MM.1S (cell line): ENCODE measurements at regions not wholly inside any gene's neighbourhood (a gene's known extent, or its start where the extent isn't known, plus 50 kb on each side); places are given as distances from the start of the nearest gene placed in this dataset.

Experiments
- DNase-seq: peaks from one replicate; pipeline ENCODE4 v3.0.0-alpha.2; 2015
- H2AFZ ChIP-seq: fragments of 300-600 bp; sonication (generic); 2 replicates; pipeline ENCODE4 v1.6.0; 2016; ENCODE audit warnings: antibody characterized with exemption, low read length
- H3F3A ChIP-seq: fragments of 300-600 bp; sonication (generic); 2 replicates; pipeline ENCODE4 v1.6.1; 2016; ENCODE audit warnings: mild to moderate bottlenecking, antibody characterized with exemption, low read length, moderate library complexity, mixed read lengths; ENCODE audit not compliant: insufficient read depth
- H3K27ac ChIP-seq: fragments of 300-600 bp; sonication (generic); 2 replicates; pipeline ENCODE4 v1.5.1; 2016; ENCODE audit warnings: mild to moderate bottlenecking, low read length
- H3K27me3 ChIP-seq: fragments of 300-600 bp; sonication (generic); replicated peaks from 2 replicates; pipeline ENCODE4 v1.6.0; 2016; ENCODE audit warnings: low read length; ENCODE audit not compliant: insufficient read depth
- H3K36me3 ChIP-seq: fragments of 300-600 bp; sonication (generic); replicated peaks from 2 replicates; pipeline ENCODE4 v1.6.1; 2016; ENCODE audit warnings: mild to moderate bottlenecking, low read length, mixed read lengths; ENCODE audit not compliant: insufficient read depth
- H3K4me1 ChIP-seq: fragments of 300-600 bp; sonication (generic); 2 replicates; pipeline ENCODE4 v1.6.1; 2016; ENCODE audit warnings: low read length, mixed read lengths
- H3K4me2 ChIP-seq: fragments of 300-600 bp; sonication (generic); 2 replicates; pipeline ENCODE4 v1.6.0; 2016; ENCODE audit warnings: low read depth, low read length
- H3K4me3 ChIP-seq: fragments of 300-600 bp; sonication (generic); 2 replicates; pipeline ENCODE4 v1.5.1; 2016; ENCODE audit warnings: low read length, mixed read lengths
- H3K79me2 ChIP-seq: fragments of 300-600 bp; sonication (generic); 2 replicates; pipeline ENCODE4 v1.6.1; 2016; ENCODE audit warnings: mixed run types, low read length, mixed read lengths
- H3K9ac ChIP-seq: fragments of 300-600 bp; sonication (generic); 2 replicates; pipeline ENCODE4 v1.6.1; 2016; ENCODE audit warnings: low read length, mixed read lengths
- H3K9me2 ChIP-seq: fragments of 300-600 bp; sonication (generic); replicated peaks from 2 replicates; pipeline ENCODE4 v1.6.1; 2016; ENCODE audit warnings: mild to moderate bottlenecking, low read length, mixed read lengths; ENCODE audit not compliant: insufficient read depth
- H3K9me3 ChIP-seq: fragments of 300-600 bp; sonication (generic); replicated peaks from 2 replicates; pipeline ENCODE4 v1.6.1; 2016; ENCODE audit warnings: mild to moderate bottlenecking, low read length, mixed read lengths; ENCODE audit not compliant: insufficient read depth
- H4K20me1 ChIP-seq: fragments of 300-600 bp; sonication (generic); 2 replicates; pipeline ENCODE4 v1.6.1; 2016; ENCODE audit warnings: mild to moderate bottlenecking, low read length, moderate library complexity, mixed read lengths; ENCODE audit not compliant: insufficient read depth
- CTCF ChIP-seq: fragments of 300-600 bp; sonication (generic); IDR thresholded peaks from 2 replicates; pipeline ENCODE4 v1.5.1; 2016; ENCODE audit warnings: antibody characterized with exemption, low read length, mixed read lengths
- EZH2 ChIP-seq: fragments of 300-600 bp; sonication (generic); optimal IDR thresholded peaks from 2 replicates; pipeline ENCODE3; 2017; ENCODE audit warnings: low read depth, mild to moderate bottlenecking, antibody characterized with exemption, low read length, mixed read lengths
- EZH2phosphoT487 ChIP-seq: fragments of 300-600 bp; sonication (generic); IDR thresholded peaks from 2 replicates; pipeline ENCODE4 v1.6.1; 2018; ENCODE audit warnings: antibody characterized with exemption, low read length

DNA sequence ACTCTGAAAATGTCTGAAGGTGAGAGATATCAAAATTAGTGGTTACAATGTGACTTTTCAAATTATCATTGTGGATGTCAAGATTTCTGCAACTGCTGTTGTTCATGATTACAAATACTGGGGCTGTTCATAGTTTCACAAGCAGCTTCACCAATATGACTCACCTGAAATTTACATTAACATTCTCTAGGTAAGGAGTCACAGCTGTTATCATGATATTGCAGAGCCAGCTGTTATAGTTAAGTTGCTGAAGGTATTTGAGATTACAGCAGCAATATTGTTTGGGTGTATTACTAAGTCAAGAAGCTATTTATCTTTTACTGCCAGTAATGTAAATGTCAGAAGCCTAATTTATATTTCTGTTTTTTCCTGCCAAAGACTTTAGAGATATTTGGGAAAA is 140.0 kb downstream of the MC4R start:
- Histone ChIP-seq H3K27ac (no peak overlapping the region), H3K9ac (no peak overlapping the region), H3F3A (no peaks in the 10 kb centered on the region), H2AFZ (no peak overlapping the region), H3K4me1 (no peaks in the 10 kb centered on the region), H3K9me2 (no peaks in the 10 kb centered on the region), H3K4me3 (no peak overlapping the region), H3K4me2 (no peak overlapping the region), H3K79me2 (no peaks in the 10 kb centered on the region), H3K36me3 (no peaks in the 10 kb centered on the region), H3K27me3 (no peaks in the 10 kb centered on the region), H3K9me3 (no peaks in the 10 kb centered on the region), H4K20me1 (no peaks in the 10 kb centered on the region)
- no peak for DNase-seq
- no peak for TF ChIP-seq EZH2phosphoT487
- TF ChIP-seq CTCF: no peak
- no peak for TF ChIP-seq EZH2

GRCh38 chr18:60228609-60229595 is 143.7 kb downstream of the MC4R start:
- H3K9ac ChIP-seq: no peak overlapping the region
- H3K4me3 ChIP-seq: no peak overlapping the region
- H3K4me2 ChIP-seq: no peak overlapping the region
- no peaks in the 10 kb centered on the region for H3K79me2 ChIP-seq
- no peaks in the 10 kb centered on the region for H3K27me3 ChIP-seq
- no peaks in the 10 kb centered on the region for H4K20me1 ChIP-seq
- no peak overlapping the region for H3K27ac ChIP-seq
- no peaks in the 10 kb centered on the region for H3K36me3 ChIP-seq
- TF ChIP-seq EZH2phosphoT487 (no peak), CTCF (no peak), EZH2 (no peak)
- no peaks in the 10 kb centered on the region for H3K4me1 ChIP-seq
- no peak overlapping the region for H2AFZ ChIP-seq
- no peaks in the 10 kb centered on the region for H3K9me3 ChIP-seq
- DNase-seq: no peak
- no peaks in the 10 kb centered on the region for H3K9me2 ChIP-seq
- no peaks in the 10 kb centered on the region for H3F3A ChIP-seq

- Histone ChIP-seq H3K79me2 (no peaks in the 10 kb centered on the region), H2AFZ (no peak overlapping the region), H4K20me1 (no peaks in the 10 kb centered on the region), H3K4me2 (no peak overlapping the region), H3K4me1 (no peaks in the 10 kb centered on the region), H3K9me3 (no peaks in the 10 kb centered on the region), H3K9ac (no peak overlapping the region), H3K27me3 (no peaks in the 10 kb centered on the region), H3K36me3 (no peaks in the 10 kb centered on the region), H3F3A (no peaks in the 10 kb centered on the region), H3K4me3 (no peak overlapping the region), H3K9me2 (no peaks in the 10 kb centered on the region), H3K27ac (no peak overlapping the region)
- TF ChIP-seq EZH2 (no peak), EZH2phosphoT487 (no peak), CTCF (no peak)
- no peak for DNase-seq
Measured at GRCh38 chr18:60215432-60215831, 157.1 kb downstream of the MC4R start.
